LoVo (cell line): ENCODE measurements at regions not wholly inside any gene's neighbourhood (a gene's known extent, or its start where the extent isn't known, plus 50 kb on each side); places are given as distances from the start of the nearest gene placed in this dataset.
"Not testable (repeated sequence)": the region's sequence is repeated elsewhere in the genome, so short reads cannot be mapped to it uniquely, and the experiment has no call there.

ENCODE experiments used
- DNase-seq: peaks from one replicate; pipeline ENCODE4 v3.0.0-alpha.2; 2016; ENCODE audit warnings: low spot score

GRCh38 chr4:8675906-8676305 is 83.3 kb downstream of the CPZ start:
- no peak for DNase-seq

DNA sequence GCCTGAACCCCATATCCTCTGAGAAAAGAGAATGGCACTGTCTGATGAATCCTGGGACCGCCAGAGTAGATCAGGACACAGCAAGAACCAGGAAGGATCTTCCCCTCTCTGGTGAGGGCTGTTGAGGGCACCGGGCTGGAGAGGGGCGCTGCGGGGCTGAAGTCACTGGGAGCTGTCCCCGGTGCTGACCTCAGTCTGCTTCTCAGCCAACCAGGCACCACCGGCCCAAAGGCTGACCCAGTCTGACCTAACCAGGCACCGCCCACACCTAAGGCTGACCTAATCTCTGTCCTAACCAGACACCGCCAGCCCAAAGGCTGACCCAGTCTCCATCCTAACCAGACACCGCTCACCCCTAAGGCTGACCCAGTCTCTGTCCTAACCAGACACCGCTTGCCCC is 82.8 kb downstream of the CPZ start:
- DNase-seq, result no peak

DNA sequence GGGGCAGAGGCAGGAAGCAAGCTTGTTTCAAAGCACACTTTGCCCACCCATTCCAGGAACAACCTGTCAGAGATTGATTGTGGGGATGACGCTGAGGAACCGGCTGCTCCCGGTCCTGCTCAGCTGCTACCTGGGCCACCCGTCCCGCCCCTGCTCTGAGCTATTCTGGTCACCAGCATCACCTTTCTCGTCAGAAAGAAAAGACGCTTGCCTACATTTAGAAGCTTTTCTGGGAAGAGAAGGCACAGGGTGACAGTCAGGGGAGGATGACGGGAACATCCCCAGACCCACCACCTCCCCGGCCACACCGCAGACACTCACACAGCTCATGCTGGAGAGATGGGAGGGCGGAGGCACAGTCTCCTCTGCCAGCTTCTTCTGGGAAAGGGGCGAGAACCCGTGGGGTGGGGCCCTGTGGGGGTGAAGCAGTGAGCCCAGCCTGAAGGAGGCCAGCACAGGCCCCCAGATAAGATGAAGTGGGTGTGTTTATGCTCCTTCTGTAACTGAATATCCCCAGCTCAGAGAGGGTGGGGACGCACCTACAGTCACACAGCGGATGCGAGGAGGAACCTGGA is 81.8 kb downstream of the CPZ start:
- no peak for DNase-seq

GRCh38 chr4:8673106-8673505 is 80.5 kb downstream of the CPZ start:
- not testable (repeated sequence) for DNase-seq

DNA sequence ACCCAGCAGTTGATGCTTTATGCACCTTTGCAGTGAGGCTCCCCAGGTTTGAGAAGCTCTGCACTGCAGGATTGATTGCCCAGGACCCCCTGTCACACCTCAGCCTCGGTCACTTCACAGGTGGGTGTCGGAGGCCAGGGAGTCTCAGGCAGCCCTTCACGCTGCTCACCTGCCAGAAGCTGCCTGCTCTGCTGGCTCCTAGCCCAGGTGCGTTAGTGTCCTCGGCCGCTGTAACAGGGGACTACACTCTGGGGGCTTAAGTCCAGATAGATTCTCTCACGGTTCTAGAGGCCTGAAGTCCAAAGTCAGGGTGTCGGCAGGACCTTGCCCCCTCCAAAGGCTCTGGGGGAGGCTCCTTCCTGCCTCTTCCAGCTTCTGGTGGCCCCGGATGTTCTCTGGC is 79.9 kb downstream of the CPZ start:
- DNase-seq, result no peak

DNA sequence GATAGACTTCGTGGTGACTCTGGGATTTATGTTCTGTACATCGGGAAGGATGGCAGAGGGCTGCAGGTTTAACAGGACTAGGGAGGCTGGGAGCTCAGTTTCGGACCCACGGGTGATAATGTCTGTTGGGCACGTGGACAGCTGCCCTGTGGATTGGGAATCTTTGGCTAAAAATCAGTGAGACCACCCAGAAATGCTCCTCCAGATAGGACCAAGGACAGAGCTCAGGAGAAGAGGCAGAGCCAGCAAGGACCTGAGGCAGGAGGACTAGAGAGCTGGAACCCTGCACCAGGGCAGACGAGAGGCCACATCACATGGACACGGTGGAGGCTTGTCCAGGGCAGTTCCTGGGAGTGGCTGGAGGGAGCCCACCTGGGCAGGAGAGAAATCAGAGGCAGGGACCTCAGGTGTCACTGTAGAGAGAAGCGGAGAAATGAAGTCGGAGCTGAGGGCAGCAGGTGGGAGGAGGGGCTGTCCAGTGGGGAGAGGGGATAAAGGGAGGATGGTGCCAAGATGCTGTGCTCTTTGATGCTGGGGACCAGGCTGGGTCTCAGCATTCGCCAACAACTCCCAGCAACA is 79.2 kb downstream of the CPZ start:
- no peak for DNase-seq
